ENCODE measurements at regions not wholly inside any gene's neighbourhood (a gene's known extent, or its start where the extent isn't known, plus 50 kb on each side); places are given as distances from the start of the nearest gene placed in this dataset.

GRCh38 chr15:77795446-77795845 lies 162.7 kb upstream of the LINGO1 start:
- Histone ChIP-seq H3K4me3 (ENCODE audit: low read length) (no peak overlapping the region), H3K9me3 (ENCODE audit: low read length) (no peaks in the 10 kb centered on the region), H3K27ac (ENCODE audit: low read length) (no peak overlapping the region), H3K9me2 (ENCODE audit: insufficient read depth, low read length) (no peaks in the 10 kb centered on the region), H3K4me2 (ENCODE audit: low read length) (no peak overlapping the region), H3K36me3 (ENCODE audit: insufficient read depth, low read length) (no peaks in the 10 kb centered on the region), H4K20me1 (ENCODE audit: insufficient read depth) (no peaks in the 10 kb centered on the region), H2AFZ (ENCODE audit: low read depth, low read length) (no peak overlapping the region), H3F3A (ENCODE audit: insufficient read depth, low read length, poor library complexity, severe bottlenecking) (no peaks in the 10 kb centered on the region), H3K27me3 (ENCODE audit: insufficient read depth, low read depth, low read length) (no peaks in the 10 kb centered on the region), H3K9ac (ENCODE audit: low read length) (no peak overlapping the region), H3K79me2 (replicated peaks; ENCODE audit: insufficient read depth, low read length) (no peaks in the 10 kb centered on the region)
- no peak for TF ChIP-seq TAF1 (IDR thresholded peaks at IDR 0.05; ENCODE audit: low read depth)
- TF ChIP-seq EP300 (conservative IDR thresholded peaks at IDR 0.05; ENCODE audit: poor library complexity, severe bottlenecking): no peak
- TF ChIP-seq SMC3 (conservative IDR thresholded peaks at IDR 0.05; ENCODE audit: poor library complexity): no peak
- TF ChIP-seq RAD21 (conservative IDR thresholded peaks at IDR 0.05): no peak
- no peak for TF ChIP-seq EZH2 (IDR thresholded peaks at IDR 0.05; ENCODE audit: borderline replicate concordance, insufficient read depth, low read length, poor library complexity, severe bottlenecking)
- TF ChIP-seq MXI1 (conservative IDR thresholded peaks at IDR 0.05; ENCODE audit: poor library complexity, severe bottlenecking): no peak
- TF ChIP-seq REST (IDR thresholded peaks at IDR 0.05; ENCODE audit: borderline replicate concordance): no peak
- no peak for TF ChIP-seq POLR2AphosphoS5 (IDR thresholded peaks at IDR 0.05)
- TF ChIP-seq CTCF (IDR thresholded peaks at IDR 0.05; ENCODE audit: poor library complexity, severe bottlenecking): no peak

GRCh38 chr15:77791941-77792340 lies 159.2 kb upstream of the LINGO1 start:
- no peak overlapping the region for H3K9ac ChIP-seq (ENCODE audit: low read length)
- TF ChIP-seq REST (IDR thresholded peaks at IDR 0.05; ENCODE audit: borderline replicate concordance): no peak
- H3K27me3 ChIP-seq (ENCODE audit: insufficient read depth, low read depth, low read length): no peaks in the 10 kb centered on the region
- H3K79me2 ChIP-seq (replicated peaks; ENCODE audit: insufficient read depth, low read length): no peaks in the 10 kb centered on the region
- H3K36me3 ChIP-seq (ENCODE audit: insufficient read depth, low read length): no peaks in the 10 kb centered on the region
- no peaks in the 10 kb centered on the region for H3F3A ChIP-seq (ENCODE audit: insufficient read depth, low read length, poor library complexity, severe bottlenecking)
- no peak overlapping the region for H2AFZ ChIP-seq (ENCODE audit: low read depth, low read length)
- H3K27ac ChIP-seq (ENCODE audit: low read length): no peak overlapping the region
- H3K9me2 ChIP-seq (ENCODE audit: insufficient read depth, low read length): no peaks in the 10 kb centered on the region
- no peaks in the 10 kb centered on the region for H4K20me1 ChIP-seq (ENCODE audit: insufficient read depth)
- no peak overlapping the region for H3K4me2 ChIP-seq (ENCODE audit: low read length)
- H3K4me3 ChIP-seq (ENCODE audit: low read length): no peak overlapping the region
- no peaks in the 10 kb centered on the region for H3K9me3 ChIP-seq (ENCODE audit: low read length)

Measured in neural cell (in vitro differentiated cells).